Adrenal gland (tissue), 9 donors: ENCODE measurements at regions not wholly inside any gene's neighbourhood (a gene's known extent, or its start where the extent isn't known, plus 50 kb on each side); places are given as distances from the start of the nearest gene placed in this dataset.

Source experiments
- DNase-seq, 7 donors: peaks; one replicate each; pipeline ENCODE4 v3.0.0-alpha.2; 2019 to 2020
- H3K27ac ChIP-seq, 5 donors: fragments of 200-600 bp; sonication (generic) in 4 of 5; 1 replicate in 3 of 5; 2 replicates in 2 of 5; pipeline versions ENCODE4 v1.5.1 to v1.8.0; 2016 to 2020; ENCODE audit warnings: mild to moderate bottlenecking in 1 of 5
- H3K27me3 ChIP-seq: fragments of 200-600 bp; 2 replicates; pipeline ENCODE4 v1.8.0; 2021
- H3K36me3 ChIP-seq, 2 donors: fragments of 200-600 bp; replicated peaks in 1 of 2; 1 replicate in 1 of 2; 2 replicates in 1 of 2; pipeline versions ENCODE4 v1.5.1 to v1.8.0; 2018 to 2022
- H3K4me1 ChIP-seq, 2 donors: fragments of 200-600 bp; replicated peaks in 1 of 2; 1 replicate in 1 of 2; 2 replicates in 1 of 2; pipeline versions ENCODE4 v1.5.1 to v1.8.0; 2018 to 2021
- H3K4me3 ChIP-seq, 4 donors: fragments of 200-600 bp; sonication (generic) in 3 of 4; one replicate each; pipeline ENCODE4 v1.5.1; 2016 to 2018
- H3K9me3 ChIP-seq, 3 donors: fragments of 200-600 bp; sonication (generic) in 1 of 3; replicated peaks in 1 of 3; 1 replicate in 2 of 3; 2 replicates in 1 of 3; pipeline versions ENCODE4 v1.5.1 to v1.8.0; 2016 to 2021
- CTCF ChIP-seq, 6 experiments: fragments of 450-650 bp in 4 of 6; fragments of 200-600 bp in 2 of 6; sonication (generic) in 1 of 6; IDR thresholded peaks; 1 replicate in 5 of 6; 2 replicates in 1 of 6; pipeline versions ENCODE4 v1.5.1 to v1.8.0; 2016 to 2021; ENCODE audit warnings: antibody characterized with exemption in 6 of 6, mild to moderate bottlenecking in 2 of 6, moderate library complexity in 1 of 6
- POLR2A ChIP-seq, 2 donors: fragments of 450-650 bp; IDR thresholded peaks; one replicate each; pipeline ENCODE4 v1.6.1; 2017; ENCODE audit warnings: antibody characterized with exemption in 2 of 2, mild to moderate bottlenecking in 2 of 2, moderate library complexity in 1 of 2
- WGBS, 4 donors: extraction: QIAGEN DNeasy Blood & Tissue Kit in 2 of 4; methylation state at CpG; one replicate each; pipeline versions ENCODE4 v1.1.5 to v1.1.7; 2013 to 2017; 5-methylcytosine and 5-hydroxymethylcytosine counted together
- intact Hi-C, 2 donors: fragments of 100-400 bp; cut with DNase I; formaldehyde crosslinking; loops; one replicate each; pipeline versions ENCODE4 v1.14.1 to v1.15.0; 2022 to 2023
- donor health status: healthy with polysubstance abuse.
- donor health status: Bipolar disorder and iron deficiency.
- donor health status: DM: yes; HTN: yes; CAD: no.
- donor health status: DM: no; HTN: no; CAD: no.
- donor health status: DM: no; HTN: no; CAD: no.

DNA sequence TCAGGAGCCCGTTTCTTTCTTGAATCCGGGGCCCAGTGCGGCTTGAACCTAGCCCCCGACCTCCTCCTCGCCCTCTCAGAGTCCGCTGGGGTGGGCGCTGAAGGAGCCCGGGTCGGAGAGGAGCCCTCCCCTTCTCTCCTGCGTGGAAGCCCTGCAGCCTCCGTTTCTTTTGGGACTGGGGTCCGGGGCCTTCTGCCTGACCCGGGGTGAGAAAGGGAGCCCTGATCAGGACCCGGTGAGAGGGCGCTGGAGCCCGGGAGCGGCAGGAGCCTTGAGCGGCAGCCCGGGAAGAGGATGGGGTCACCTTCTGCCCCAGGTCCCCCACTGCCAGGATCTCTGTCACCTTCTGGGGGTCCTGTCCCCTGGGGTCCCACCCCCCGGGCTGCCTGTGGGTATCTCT is 162.3 kb downstream of the ZNF33B start:
- H3K4me3 ChIP-seq, result no peak overlapping the region
- no peaks in the 10 kb centered on the region for H3K27me3 ChIP-seq
- DNase-seq, result no peak

DNA sequence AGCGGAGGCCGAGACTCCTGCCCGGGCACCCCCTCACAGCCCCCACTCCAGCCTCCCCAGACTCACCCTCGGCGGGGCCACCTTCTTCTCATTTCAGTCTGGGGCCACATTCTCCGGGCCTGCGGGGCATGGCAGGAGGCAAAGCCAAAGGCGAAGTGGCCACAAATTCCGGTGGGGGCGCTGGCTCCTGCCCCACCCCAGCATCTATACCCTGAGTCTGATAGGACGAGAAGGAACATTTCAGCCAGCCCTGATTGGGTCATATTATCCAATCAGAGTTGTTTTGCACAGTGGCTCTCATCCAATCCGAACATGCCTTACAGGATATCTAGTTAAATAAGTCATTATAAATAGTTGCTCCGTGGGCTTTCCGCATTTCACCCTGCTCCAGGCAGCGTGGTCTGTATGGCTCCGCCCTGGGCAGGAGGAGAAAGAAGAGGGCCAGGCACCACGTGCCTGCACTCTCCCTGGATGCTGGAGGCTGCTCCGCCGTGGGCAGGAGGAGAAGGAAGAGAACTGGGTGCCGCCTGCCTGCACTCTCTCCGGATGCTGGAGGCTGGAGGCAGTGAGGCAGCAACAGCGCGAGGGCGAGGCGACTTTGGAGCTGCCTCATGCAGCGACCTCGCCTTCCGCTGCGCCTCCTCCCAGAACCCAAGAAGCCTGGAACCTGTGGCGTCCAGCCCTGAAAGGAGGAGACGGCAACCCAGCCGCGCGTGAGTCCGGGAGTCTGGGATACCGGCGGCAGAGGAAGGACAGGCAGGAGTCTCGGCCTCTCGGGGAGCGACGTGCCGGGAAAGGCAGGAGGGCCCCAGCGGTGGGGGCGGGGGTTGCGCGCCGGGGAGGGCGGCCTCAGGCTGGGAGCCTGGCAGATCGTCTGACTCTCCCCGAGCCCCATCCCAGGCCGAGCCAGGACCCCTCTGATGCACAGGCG is 162.9 kb downstream of the ZNF33B start:
- no peaks in the 10 kb centered on the region for H3K27me3 ChIP-seq
- no peaks in the 10 kb centered on the region for H3K9me3 ChIP-seq
- no peak overlapping the region for H3K4me3 ChIP-seq
- no peak for TF ChIP-seq CTCF (IDR thresholded peaks at IDR 0.05)
- TF ChIP-seq POLR2A (IDR thresholded peaks at IDR 0.05), result no peak
- no peak overlapping the region for H3K27ac ChIP-seq
- H3K36me3 ChIP-seq, result no peaks in the 10 kb centered on the region
- DNase-seq, result no peak
- H3K4me1 ChIP-seq, result no peaks in the 10 kb centered on the region
- 22 to 73% (median 38%) methylated on average over 19 to 52 of the region's 52 CpGs for WGBS, 4 donors
- intact Hi-C loops, result no loop called here

More for the DNA sequence above, 162.3 kb downstream of the ZNF33B start:
- 2 to 7% (median 7%) methylated on average over 7 to 20 of the region's 20 CpGs; no CpG with 5 or more reads in 1 of the 4 donors for WGBS, 4 donors
- intact Hi-C loops, result no loop called here
- H3K27ac ChIP-seq, result no peak overlapping the region
- H3K36me3 ChIP-seq, result no peaks in the 10 kb centered on the region
- no peak for TF ChIP-seq POLR2A (IDR thresholded peaks at IDR 0.05)
- TF ChIP-seq CTCF (IDR thresholded peaks at IDR 0.05), result no peak
- H3K4me1 ChIP-seq, result no peaks in the 10 kb centered on the region
- no peaks in the 10 kb centered on the region for H3K9me3 ChIP-seq

DNA sequence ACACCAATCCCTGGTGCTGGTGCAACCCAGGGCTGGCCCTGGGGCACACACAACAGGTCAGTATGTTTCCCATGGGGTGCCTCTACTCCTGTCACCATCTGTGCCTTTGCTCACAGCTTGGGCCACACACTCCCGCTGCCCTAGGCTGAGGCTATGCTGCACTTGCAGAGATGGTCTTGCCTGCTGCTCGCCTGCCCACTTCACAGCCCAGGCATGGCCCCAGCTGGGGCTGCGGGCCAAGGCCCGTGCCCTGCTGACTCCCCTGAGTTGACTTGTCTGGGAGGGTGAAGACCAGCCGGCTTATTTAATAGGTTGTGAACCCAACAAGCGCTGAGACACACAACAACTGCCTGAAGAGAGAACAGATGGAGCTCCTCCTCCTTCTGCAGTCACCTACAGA is 184.1 kb downstream of the ZNF33B start:
- TF ChIP-seq CTCF (IDR thresholded peaks at IDR 0.05), result no peak
- TF ChIP-seq POLR2A (IDR thresholded peaks at IDR 0.05), result no peak
- no peaks in the 10 kb centered on the region for H3K36me3 ChIP-seq
- intact Hi-C loops, result no loop called here
- no peak overlapping the region for H3K4me3 ChIP-seq
- H3K27ac ChIP-seq, result no peak overlapping the region
- H3K9me3 ChIP-seq, result no peaks in the 10 kb centered on the region
- DNase-seq, result no peak
- WGBS, 4 donors, result 69 to 79% (median 69%) methylated on average over 6 of the region's 6 CpGs; no CpG with 5 or more reads in 1 of the 4 donors
- no peaks in the 10 kb centered on the region for H3K4me1 ChIP-seq
- no peaks in the 10 kb centered on the region for H3K27me3 ChIP-seq

DNA sequence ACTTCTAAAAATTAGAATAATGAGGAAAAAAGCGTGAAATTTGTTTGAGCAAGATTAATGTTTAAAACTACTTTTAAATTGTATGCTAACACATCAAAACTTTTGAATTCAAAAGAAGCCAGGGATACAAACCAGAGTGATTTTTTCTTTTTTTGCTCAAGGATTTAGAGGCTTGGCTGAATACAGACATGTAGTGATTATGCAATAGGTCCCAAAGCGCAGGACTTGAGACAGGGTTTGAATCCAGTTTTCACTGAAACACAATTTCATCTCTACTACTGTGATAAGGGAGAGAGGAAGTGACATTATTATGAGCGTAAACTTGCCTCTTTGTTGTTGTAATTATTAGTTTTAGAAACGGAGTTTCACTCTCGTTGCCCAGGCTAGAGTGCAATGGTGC is 207.3 kb downstream of the ZNF33B start:
- TF ChIP-seq POLR2A (IDR thresholded peaks at IDR 0.05) (no peak), CTCF (IDR thresholded peaks at IDR 0.05) (no peak)
- Histone ChIP-seq H3K27me3 (no peaks in the 10 kb centered on the region), H3K4me3 (no peak overlapping the region), H3K27ac (no peak overlapping the region), H3K9me3 (no peaks in the 10 kb centered on the region), H3K36me3 (no peaks in the 10 kb centered on the region), H3K4me1 (no peaks in the 10 kb centered on the region)
- DNase-seq, result no peak
- WGBS, 4 donors, result 74 to 84% (median 76%) methylated on average over 5 of the region's 5 CpGs
- intact Hi-C loops, result no loop called here
